ENCODE measurements at regions not wholly inside any gene's neighbourhood (a gene's known extent, or its start where the extent isn't known, plus 50 kb on each side); places are given as distances from the start of the nearest gene placed in this dataset.

GRCh38 chr4:15376594-15376993 lies 51.2 kb upstream of the C1QTNF7 start:
- DNase-seq, result peak; percentile 66
